AML-193 (cell line): ENCODE measurements at regions not wholly inside any gene's neighbourhood (a gene's known extent, or its start where the extent isn't known, plus 50 kb on each side); places are given as distances from the start of the nearest gene placed in this dataset.

ENCODE experiments used
- DNase-seq, 2 experiments: peaks; one replicate each; lab custom pipeline; 2025; lab: John Stamatoyannopoulos, UW

- no peak for DNase-seq
Observed at GRCh38 chr4:110897784-110898183, 274.9 kb upstream of the PITX2 start.

- DNase-seq: no peak
Observed at GRCh38 chr4:110898290-110898689, 275.4 kb upstream of the PITX2 start.

- no peak for DNase-seq
Observed at GRCh38 chr4:110900213-110900769, 277.4 kb upstream of the PITX2 start.

- DNase-seq: no peak
Observed at GRCh38 chr4:110902500-110902899, 279.6 kb upstream of the PITX2 start.

- DNase-seq: no peak
Observed at GRCh38 chr4:110904435-110905065, 281.7 kb upstream of the PITX2 start.

GRCh38 chr4:110905367-110905766, 282.5 kb upstream of the PITX2 start:
- DNase-seq: no peak

- no peak for DNase-seq
Observed at GRCh38 chr4:110907801-110908313, 285.0 kb upstream of the PITX2 start.

- no peak for DNase-seq
Observed at GRCh38 chr4:110914791-110915190, 291.9 kb upstream of the PITX2 start.

GRCh38 chr4:110915301-110915700, 292.4 kb upstream of the PITX2 start:
- no peak for DNase-seq

- no peak for DNase-seq
Observed at GRCh38 chr4:110916505-110916904, 293.6 kb upstream of the PITX2 start.

- no peak for DNase-seq
Observed at GRCh38 chr4:110917835-110918234, 295.0 kb upstream of the PITX2 start.

GRCh38 chr4:110920990-110921389, 298.1 kb upstream of the PITX2 start:
- no peak for DNase-seq

GRCh38 chr4:110924761-110925160, 301.9 kb upstream of the PITX2 start:
- DNase-seq: no peak

GRCh38 chr4:110926841-110927400, 304.0 kb upstream of the PITX2 start:
- DNase-seq: no peak

GRCh38 chr4:110933341-110933740, 310.5 kb upstream of the PITX2 start:
- DNase-seq: no peak

- DNase-seq: no peak
Observed at GRCh38 chr4:110944501-110944900, 321.6 kb upstream of the PITX2 start.

- no peak for DNase-seq
Observed at GRCh38 chr4:110945600-110945999, 322.7 kb upstream of the PITX2 start.

- DNase-seq: no peak
Observed at GRCh38 chr4:110949542-110949941, 326.7 kb upstream of the PITX2 start.

GRCh38 chr4:110950731-110951130, 327.9 kb upstream of the PITX2 start:
- no peak for DNase-seq

GRCh38 chr4:110953191-110953590, 330.3 kb upstream of the PITX2 start:
- DNase-seq: no peak

- DNase-seq: no peak
Observed at GRCh38 chr4:110953898-110954297, 331.0 kb upstream of the PITX2 start.

GRCh38 chr4:110955748-110956147, 332.9 kb upstream of the PITX2 start:
- DNase-seq: no peak

GRCh38 chr4:110959041-110959643, 336.3 kb upstream of the PITX2 start:
- DNase-seq: no peak
